ENCODE measurements at regions not wholly inside any gene's neighbourhood (a gene's known extent, or its start where the extent isn't known, plus 50 kb on each side); places are given as distances from the start of the nearest gene placed in this dataset.

- TF ChIP-seq ATF3 (IDR thresholded peaks at IDR 0.05; ENCODE audit: insufficient read depth, low read depth, low read length) (no peak), RFX5 (IDR thresholded peaks at IDR 0.05; ENCODE audit: borderline replicate concordance, low read depth, low read length) (no peak), EZH2 (IDR thresholded peaks at IDR 0.05; ENCODE audit: low read depth, low read length, severe bottlenecking) (no peak), TEAD4 (IDR thresholded peaks at IDR 0.05; ENCODE audit: low read depth, low read length) (no peak), E2F6 (IDR thresholded peaks at IDR 0.05) (no peak)
Observed at GRCh38 chr21:41568606-41569385, 60.8 kb upstream of the TMPRSS2 start (continued).

All from H1 (cell line).